T47D (cell line): ENCODE measurements at regions not wholly inside any gene's neighbourhood (a gene's known extent, or its start where the extent isn't known, plus 50 kb on each side); places are given as distances from the start of the nearest gene placed in this dataset.

Experiments used
- DNase-seq, 2 experiments: peaks; one replicate each; pipeline versions ENCODE4 v3.0.0 to v3.0.0-alpha.2; 2011 to 2012; ENCODE audit warnings: low read depth in 1 of 2, low spot score in 1 of 2
- JUND ChIP-seq: IDR thresholded peaks from 2 replicates; pipeline ENCODE4 v1.6.1; 2012; ENCODE audit warnings: low read depth
- in situ Hi-C: cut with HindIII; loops from 2 replicates; pipeline ENCODE4 v1.10.0; 2016; ENCODE audit warnings: low sequenced_read_pairs, low pct_unique_long_range_greater_than_20kb

- no peak for DNase-seq
- TF ChIP-seq JUND: no peak
- in situ Hi-C loops: no loop called here
Observed at GRCh38 chr3:164476631-164477030, 601.7 kb downstream of the SI start.

GRCh38 chr3:164470471-164470870, 607.8 kb downstream of the SI start:
- no peak for DNase-seq
- in situ Hi-C loops: no loop called here
- TF ChIP-seq JUND: no peak

GRCh38 chr3:164468055-164468454, 610.2 kb downstream of the SI start:
- in situ Hi-C loops: no loop called here
- TF ChIP-seq JUND: no peak
- no peak for DNase-seq

GRCh38 chr3:164467007-164467406, 611.3 kb downstream of the SI start:
- no peak for TF ChIP-seq JUND
- in situ Hi-C loops: no loop called here
- DNase-seq: no peak

GRCh38 chr3:164465172-164465571, 613.1 kb downstream of the SI start:
- no peak for TF ChIP-seq JUND
- in situ Hi-C loops: no loop called here
- no peak for DNase-seq

- DNase-seq: no peak
- in situ Hi-C loops: no loop called here
- TF ChIP-seq JUND: no peak
Observed at GRCh38 chr3:164460851-164461250, 617.4 kb downstream of the SI start.

- in situ Hi-C loops: no loop called here
- TF ChIP-seq JUND: no peak
- no peak for DNase-seq
Observed at GRCh38 chr3:164459521-164460151, 618.7 kb downstream of the SI start.

GRCh38 chr3:164458986-164459385, 619.3 kb downstream of the SI start:
- in situ Hi-C loops: no loop called here
- no peak for TF ChIP-seq JUND
- no peak for DNase-seq

GRCh38 chr3:164453714-164454113, 624.6 kb downstream of the SI start:
- no peak for TF ChIP-seq JUND
- no peak for DNase-seq
- in situ Hi-C loops: no loop called here

GRCh38 chr3:164452707-164453106, 625.6 kb downstream of the SI start:
- no peak for DNase-seq
- no peak for TF ChIP-seq JUND
- in situ Hi-C loops: no loop called here

GRCh38 chr3:164451072-164451910, 627.0 kb downstream of the SI start:
- in situ Hi-C loops: no loop called here
- peak in 1 of 2 experiments; percentile 70 for DNase-seq
- no peak for TF ChIP-seq JUND

GRCh38 chr3:164450276-164450905, 627.9 kb downstream of the SI start:
- in situ Hi-C loops: no loop called here
- no peak for DNase-seq
- no peak for TF ChIP-seq JUND

- TF ChIP-seq JUND: no peak
- in situ Hi-C loops: no loop called here
- DNase-seq: no peak
Observed at GRCh38 chr3:164419220-164419619, 659.1 kb downstream of the SI start.
